SK-N-SH treated with all-trans-retinoic acid at 6 μM for 48 hours (cell line): ENCODE measurements at regions not wholly inside any gene's neighbourhood (a gene's known extent, or its start where the extent isn't known, plus 50 kb on each side); places are given as distances from the start of the nearest gene placed in this dataset.

ENCODE experiments used
- ATAC-seq: fragments of 200-7000 bp; cut with Tn5 transposase; 3 replicates; pipeline ENCODE4 v1.9.1; 2020; ENCODE audit warnings: mild to moderate bottlenecking, moderate library complexity
- ARNTL ChIP-seq: fragments of 450-650 bp; formaldehyde crosslinking; IDR thresholded peaks from 2 replicates; pipeline ENCODE4 v1.5.0; 2020; ENCODE audit warnings: low read depth, mild to moderate bottlenecking, moderate library complexity, borderline replicate concordance
- BACH2 ChIP-seq: fragments of 250-450 bp; sonication (Bioruptor Pico); IDR thresholded peaks from 2 replicates; pipeline ENCODE4 v1.9.0; 2021; ENCODE audit warnings: mild to moderate bottlenecking, borderline replicate concordance
- CREB5 ChIP-seq: fragments of 250-450 bp; sonication (Bioruptor Pico); IDR thresholded peaks from 2 replicates; pipeline ENCODE4 v1.5.1; 2020; ENCODE audit warnings: low read depth, mild to moderate bottlenecking, moderate library complexity
- CSRNP3 ChIP-seq: fragments of 250-450 bp; sonication (Bioruptor Pico); IDR thresholded peaks from 2 replicates; pipeline ENCODE4 v1.5.1; 2021; ENCODE audit warnings: mild to moderate bottlenecking, moderate library complexity
- ESRRG ChIP-seq: fragments of 250-450 bp; sonication (Bioruptor Pico); IDR thresholded peaks from 2 replicates; pipeline ENCODE4 v1.6.1; 2021; ENCODE audit warnings: mild to moderate bottlenecking
- GLIS3 ChIP-seq: fragments of 250-450 bp; sonication (Bioruptor Pico); IDR thresholded peaks from 2 replicates; pipeline ENCODE4 v1.5.0; 2020; ENCODE audit warnings: mild to moderate bottlenecking, moderate library complexity
- ISL1 ChIP-seq: fragments of 250-450 bp; sonication (Bioruptor Pico); IDR thresholded peaks from 2 replicates; pipeline ENCODE4 v2.1.2; 2022; ENCODE audit warnings: mild to moderate bottlenecking, moderate library complexity
- OSR1 ChIP-seq: fragments of 250-450 bp; sonication (Bioruptor Pico); IDR thresholded peaks from 2 replicates; pipeline ENCODE4 v1.8.0; 2022; ENCODE audit warnings: moderate library complexity, mild to moderate bottlenecking, inconsistent platforms
- PATZ1 ChIP-seq: fragments of 250-450 bp; sonication (Bioruptor Pico); IDR thresholded peaks from 2 replicates; pipeline ENCODE4 v1.8.0; 2020; ENCODE audit warnings: mild to moderate bottlenecking, moderate library complexity, borderline replicate concordance
- POU6F1 ChIP-seq: fragments of 250-450 bp; sonication (Bioruptor Pico); IDR thresholded peaks from 2 replicates; pipeline ENCODE4 v1.8.0; 2021; ENCODE audit warnings: low read depth, mild to moderate bottlenecking, moderate library complexity, borderline replicate concordance
- PPARA ChIP-seq: fragments of 250-450 bp; sonication (Bioruptor Pico); IDR thresholded peaks from 2 replicates; pipeline ENCODE4 v1.5.0; 2020; ENCODE audit warnings: mild to moderate bottlenecking, borderline replicate concordance
- RARB ChIP-seq: fragments of 250-450 bp; sonication (Bioruptor Pico); IDR thresholded peaks from 2 replicates; pipeline ENCODE4 v1.8.0; 2021; ENCODE audit warnings: mild to moderate bottlenecking, moderate library complexity
- SNAI2 ChIP-seq: fragments of 250-450 bp; sonication (Bioruptor Pico); IDR thresholded peaks from 2 replicates; pipeline ENCODE4 v1.5.0; 2020; ENCODE audit warnings: mild to moderate bottlenecking, moderate library complexity
- TCF4 ChIP-seq: fragments of 250-450 bp; sonication (Bioruptor Pico); IDR thresholded peaks from 2 replicates; pipeline ENCODE4 v1.8.0; 2021; ENCODE audit warnings: mild to moderate bottlenecking, moderate library complexity, borderline replicate concordance
- TOX ChIP-seq: fragments of 250-450 bp; sonication (Bioruptor Pico); IDR thresholded peaks from 2 replicates; pipeline ENCODE4 v1.8.0; 2021; ENCODE audit warnings: mild to moderate bottlenecking, moderate library complexity, borderline replicate concordance
- TSHZ2 ChIP-seq: fragments of 250-450 bp; sonication (Bioruptor Pico); IDR thresholded peaks from 2 replicates; pipeline ENCODE4 v1.5.0; 2020; ENCODE audit warnings: mild to moderate bottlenecking, moderate library complexity
- ZC3H10 ChIP-seq: fragments of 250-450 bp; sonication (Bioruptor Pico); IDR thresholded peaks from 2 replicates; pipeline ENCODE4 v1.5.1; 2021; ENCODE audit warnings: mild to moderate bottlenecking, moderate library complexity
- ZFP3 ChIP-seq: fragments of 250-450 bp; sonication (Bioruptor Pico); IDR thresholded peaks from 2 replicates; pipeline ENCODE4 v1.5.0; 2020; ENCODE audit warnings: mild to moderate bottlenecking, moderate library complexity
- ZNF565 ChIP-seq: fragments of 450-650 bp; formaldehyde crosslinking; conservative IDR thresholded peaks from 2 replicates; pipeline ENCODE4 v1.5.0; 2020; ENCODE audit warnings: low read depth, mild to moderate bottlenecking, moderate library complexity
- ZNF70 ChIP-seq: fragments of 450-650 bp; formaldehyde crosslinking; IDR thresholded peaks from 2 replicates; pipeline ENCODE4 v1.5.0; 2020; ENCODE audit warnings: mild to moderate bottlenecking, moderate library complexity
- ZNF8 ChIP-seq: fragments of 450-650 bp; formaldehyde crosslinking; IDR thresholded peaks from 2 replicates; pipeline ENCODE4 v1.5.0; 2020; ENCODE audit warnings: mild to moderate bottlenecking, moderate library complexity

DNA sequence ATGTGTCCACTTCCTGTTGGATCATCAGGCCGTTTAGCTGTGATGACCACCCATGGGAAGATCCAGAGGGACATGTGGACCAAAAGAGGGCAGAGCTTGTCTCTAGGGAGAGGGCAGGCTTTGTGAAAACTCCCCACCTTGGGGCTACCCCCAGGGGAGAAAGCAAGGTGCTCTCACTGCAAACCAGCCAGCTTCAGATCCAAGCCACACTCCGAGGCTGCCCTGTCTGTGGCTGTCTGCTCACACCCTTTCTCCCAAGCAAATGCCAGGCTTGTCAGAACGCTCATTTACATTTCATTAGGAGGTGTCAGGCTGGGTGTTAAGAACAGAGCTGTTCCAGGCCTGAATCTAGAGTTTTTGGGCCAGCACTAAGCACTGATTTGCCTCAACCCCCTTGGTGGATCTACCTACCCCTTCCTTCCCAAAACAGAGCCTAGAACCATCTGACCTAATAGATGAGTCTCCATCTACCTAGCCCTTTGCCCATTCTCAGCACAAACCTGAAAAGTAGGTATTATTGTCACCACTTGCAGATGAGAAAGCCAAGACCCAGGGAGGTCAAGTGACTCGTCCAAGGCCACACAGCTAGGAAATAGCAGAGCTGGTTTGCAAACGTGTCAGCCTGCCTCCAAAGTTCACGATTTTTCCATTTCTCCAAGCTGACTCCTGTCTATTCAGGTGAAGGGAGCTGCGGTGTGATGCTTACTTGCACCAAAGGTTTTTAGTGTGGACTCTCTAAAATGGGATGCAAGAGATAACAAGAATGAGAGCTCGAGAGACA, 130.9 kb downstream of the EMX2 start:
- TF ChIP-seq RARB (CRISPR knock-in tag) (no peak), PATZ1 (no peak), ZNF70 (CRISPR knock-in tag) (no peak), ISL1 (no peak)
- ATAC-seq, result no peak

GRCh38 chr10:117674201-117674600, 131.7 kb downstream of the EMX2 start:
- no peak for TF ChIP-seq ARNTL (CRISPR knock-in tag)
- TF ChIP-seq RARB (CRISPR knock-in tag), result no peak
- no peak for TF ChIP-seq TOX (CRISPR knock-in tag)
- no peak for TF ChIP-seq ESRRG
- TF ChIP-seq TSHZ2 (CRISPR knock-in tag), result no peak
- TF ChIP-seq POU6F1, result no peak
- TF ChIP-seq ZFP3 (CRISPR knock-in tag), result no peak
- no peak for TF ChIP-seq ZNF70 (CRISPR knock-in tag)
- TF ChIP-seq CSRNP3, result no peak
- no peak for TF ChIP-seq ZC3H10 (CRISPR knock-in tag)
- TF ChIP-seq ZNF8 (CRISPR knock-in tag), result no peak
- TF ChIP-seq OSR1, result no peak
- no peak for TF ChIP-seq ISL1
- TF ChIP-seq, all 23 proteins: peak for 0
- ATAC-seq, result no peak

DNA sequence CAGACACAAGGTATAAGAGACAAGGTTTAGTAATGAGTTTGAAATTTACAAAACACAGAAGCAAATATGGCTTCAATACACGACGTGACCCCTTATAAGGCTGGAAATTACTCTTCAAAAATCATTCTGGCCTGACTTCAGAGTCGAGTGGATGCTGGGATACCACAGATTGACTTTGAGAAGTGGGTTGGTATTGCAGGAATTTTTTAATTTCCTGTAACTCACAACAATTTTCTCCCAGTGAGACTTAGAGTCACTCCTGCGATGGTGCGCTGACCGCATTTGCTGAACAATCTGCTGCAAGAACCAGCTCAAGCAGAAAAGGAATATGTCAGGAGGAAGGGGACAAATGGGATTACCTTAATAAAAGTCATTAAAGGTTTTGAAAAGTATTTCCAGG, 132.1 kb downstream of the EMX2 start:
- no peak for TF ChIP-seq ZC3H10 (CRISPR knock-in tag)
- TF ChIP-seq ZNF565 (CRISPR knock-in tag), result no peak
- TF ChIP-seq PATZ1, result no peak
- TF ChIP-seq OSR1, result no peak
- no peak for TF ChIP-seq SNAI2
- no peak for TF ChIP-seq ARNTL (CRISPR knock-in tag)
- no peak for TF ChIP-seq CSRNP3
- no peak for TF ChIP-seq BACH2 (CRISPR knock-in tag)
- no peak for TF ChIP-seq TCF4
- TF ChIP-seq ZFP3 (CRISPR knock-in tag), result no peak
- TF ChIP-seq ESRRG, result no peak
- TF ChIP-seq ZNF8 (CRISPR knock-in tag), result no peak
- no peak for TF ChIP-seq GLIS3 (CRISPR knock-in tag)
- TF ChIP-seq RARB (CRISPR knock-in tag), result no peak
- TF ChIP-seq CREB5, result no peak
- no peak for TF ChIP-seq ISL1
- TF ChIP-seq PPARA (CRISPR knock-in tag), result no peak
- TF ChIP-seq ZNF70 (CRISPR knock-in tag), result no peak
- ATAC-seq, result no peak
